ENCODE measurements at regions not wholly inside any gene's neighbourhood (a gene's known extent, or its start where the extent isn't known, plus 50 kb on each side); places are given as distances from the start of the nearest gene placed in this dataset.

GRCh38 chr7:19930851-19931250 lies 157.4 kb upstream of the TMEM196 start:
- H3K27ac ChIP-seq (ENCODE audit: insufficient read depth, low read depth, low read length) = no peak overlapping the region
- TF ChIP-seq JUN (IDR thresholded peaks at IDR 0.05; ENCODE audit: borderline replicate concordance, insufficient read depth, insufficient read length, low read depth) = no peak
- TF ChIP-seq FOS (IDR thresholded peaks at IDR 0.05; ENCODE audit: borderline replicate concordance, insufficient read depth, low read length) = no peak
- TF ChIP-seq MYC (IDR thresholded peaks at IDR 0.05; ENCODE audit: low read depth, low read length) = no peak
- no peak for TF ChIP-seq POLR2A (IDR thresholded peaks at IDR 0.05; ENCODE audit: low read depth, low read length)
- TF ChIP-seq GATA2 (IDR thresholded peaks at IDR 0.05; ENCODE audit: insufficient read depth, insufficient read length, low read depth, low read length) = no peak
- no peak for TF ChIP-seq MAX (IDR thresholded peaks at IDR 0.05; ENCODE audit: insufficient read depth, insufficient read length)
- no peak for TF ChIP-seq EZH2 (IDR thresholded peaks at IDR 0.05; ENCODE audit: borderline replicate concordance, low read depth, low read length, severe bottlenecking)
- no peak for TF ChIP-seq POLR2AphosphoS5 (IDR thresholded peaks at IDR 0.05; ENCODE audit: insufficient read depth, low read depth, low read length)
- TF ChIP-seq CTCF (IDR thresholded peaks at IDR 0.05; ENCODE audit: extremely low read depth in 1 of 2, insufficient read depth in 1 of 2, low read depth in 1 of 2, low read length in 2 of 2) = no peak
- H3K36me3 ChIP-seq (ENCODE audit: control insufficient read depth in 2 of 2, extremely low read depth in 1 of 2, insufficient read depth in 2 of 2, low read length in 2 of 2) = no peaks in the 10 kb centered on the region
- H3K4me2 ChIP-seq (ENCODE audit: insufficient read depth, low read length) = no peak overlapping the region
- no peaks in the 10 kb centered on the region for H4K20me1 ChIP-seq (replicated peaks; ENCODE audit: control insufficient read depth, extremely low read depth, insufficient read depth, low read length)
- ChIA-PET POLR2A (no interaction called here), CTCF (no interaction called here)
- no peaks in the 10 kb centered on the region for H3K9me1 ChIP-seq (replicated peaks; ENCODE audit: control insufficient read depth, extremely low read depth, insufficient read depth, low read length)
- no peaks in the 10 kb centered on the region for H3K27me3 ChIP-seq (ENCODE audit: control insufficient read depth in 2 of 2, insufficient read depth in 2 of 2, low read length in 2 of 2)
- FAIRE-seq (no peak), DNase-seq (ENCODE audit: low read depth, low spot score) (no peak)
- no peak overlapping the region for H2AFZ ChIP-seq (ENCODE audit: low read depth, low read length)
- H3K9ac ChIP-seq (replicated peaks; ENCODE audit: extremely low read depth, insufficient read depth, low read length) = no peak overlapping the region
- H3K4me3 ChIP-seq (replicated peaks in 1 of 3; ENCODE audit: insufficient read depth in 1 of 3, low read depth in 1 of 3, low read length in 3 of 3) = no peak overlapping the region
- H3K4me1 ChIP-seq (ENCODE audit: control insufficient read depth, extremely low read depth, insufficient read depth, low read length) = no peaks in the 10 kb centered on the region
- dilution Hi-C loops (cut with MboI; ENCODE audit: extremely low pct_ligation_motif_present, low sequenced_read_pairs) = no loop called here
- H3K79me2 ChIP-seq (ENCODE audit: control insufficient read depth, insufficient read depth, low read length) = no peaks in the 10 kb centered on the region
- intact Hi-C loops (cut with micrococcal nuclease) = no loop called here
- no peaks in the 10 kb centered on the region for H3K9me3 ChIP-seq (replicated peaks; ENCODE audit: control insufficient read depth, insufficient read depth, low read length)
- no TSS peak for BruUV-seq (replicated peaks)
